Parathyroid adenoma (tissue), 2 donors: ENCODE measurements at regions not wholly inside any gene's neighbourhood (a gene's known extent, or its start where the extent isn't known, plus 50 kb on each side); places are given as distances from the start of the nearest gene placed in this dataset.

ENCODE experiments used
- H2AFZ ChIP-seq: fragments of 300-600 bp; sonication (generic); one replicate; pipeline ENCODE4 v1.7.0; 2017; ENCODE audit warnings: antibody characterized with exemption, mild to moderate bottlenecking
- H3K27ac ChIP-seq: fragments of 300-600 bp; sonication (generic); one replicate; pipeline ENCODE4 v1.7.0; 2017
- H3K27me3 ChIP-seq: fragments of 300-600 bp; sonication (generic); one replicate; pipeline ENCODE4 v1.7.0; 2017; ENCODE audit warnings: low read length; ENCODE audit not compliant: control insufficient read depth, insufficient read depth
- H3K36me3 ChIP-seq: fragments of 300-600 bp; sonication (generic); one replicate; pipeline ENCODE4 v1.7.0; 2017; ENCODE audit warnings: low read length; ENCODE audit not compliant: control insufficient read depth, insufficient read depth
- H3K4me1 ChIP-seq: fragments of 300-600 bp; sonication (generic); one replicate; pipeline ENCODE4 v1.7.0; 2017; ENCODE audit warnings: control low read depth
- H3K4me2 ChIP-seq: fragments of 300-600 bp; sonication (generic); one replicate; pipeline ENCODE4 v1.7.0; 2017; ENCODE audit warnings: low read length
- H3K4me3 ChIP-seq: fragments of 300-600 bp; sonication (generic); one replicate; pipeline ENCODE4 v1.7.0; 2017; ENCODE audit warnings: low read depth, low read length
- H3K79me2 ChIP-seq: fragments of 300-600 bp; sonication (generic); one replicate; pipeline ENCODE4 v1.7.0; 2017; ENCODE audit warnings: control low read depth
- H3K9ac ChIP-seq: fragments of 300-600 bp; sonication (generic); one replicate; pipeline ENCODE4 v1.7.0; 2017; ENCODE audit warnings: mild to moderate bottlenecking
- H3K9me3 ChIP-seq: fragments of 300-600 bp; sonication (generic); one replicate; pipeline ENCODE4 v1.7.0; 2017; ENCODE audit warnings: low read length; ENCODE audit not compliant: control insufficient read depth
- CTCF ChIP-seq: fragments of 300-600 bp; sonication (generic); IDR thresholded peaks from one replicate; pipeline ENCODE4 v1.7.0; 2017; ENCODE audit warnings: antibody characterized with exemption, mild to moderate bottlenecking
- donor health status: primary hyperparathyroidism.

- Histone ChIP-seq H3K4me2 (no peak overlapping the region), H3K27ac (no peak overlapping the region), H3K9me3 (no peaks in the 10 kb centered on the region), H3K79me2 (no peaks in the 10 kb centered on the region), H2AFZ (no peak overlapping the region), H3K4me1 (peaks cover 12% of the 10 kb centered on the region), H3K36me3 (no peaks in the 10 kb centered on the region), H3K4me3 (no peak overlapping the region), H3K27me3 (no peaks in the 10 kb centered on the region), H3K9ac (no peak overlapping the region)
- no peak for TF ChIP-seq CTCF
Measured at GRCh38 chr1:234973426-234974250, 155.0 kb downstream of the TOMM20 start.

DNA sequence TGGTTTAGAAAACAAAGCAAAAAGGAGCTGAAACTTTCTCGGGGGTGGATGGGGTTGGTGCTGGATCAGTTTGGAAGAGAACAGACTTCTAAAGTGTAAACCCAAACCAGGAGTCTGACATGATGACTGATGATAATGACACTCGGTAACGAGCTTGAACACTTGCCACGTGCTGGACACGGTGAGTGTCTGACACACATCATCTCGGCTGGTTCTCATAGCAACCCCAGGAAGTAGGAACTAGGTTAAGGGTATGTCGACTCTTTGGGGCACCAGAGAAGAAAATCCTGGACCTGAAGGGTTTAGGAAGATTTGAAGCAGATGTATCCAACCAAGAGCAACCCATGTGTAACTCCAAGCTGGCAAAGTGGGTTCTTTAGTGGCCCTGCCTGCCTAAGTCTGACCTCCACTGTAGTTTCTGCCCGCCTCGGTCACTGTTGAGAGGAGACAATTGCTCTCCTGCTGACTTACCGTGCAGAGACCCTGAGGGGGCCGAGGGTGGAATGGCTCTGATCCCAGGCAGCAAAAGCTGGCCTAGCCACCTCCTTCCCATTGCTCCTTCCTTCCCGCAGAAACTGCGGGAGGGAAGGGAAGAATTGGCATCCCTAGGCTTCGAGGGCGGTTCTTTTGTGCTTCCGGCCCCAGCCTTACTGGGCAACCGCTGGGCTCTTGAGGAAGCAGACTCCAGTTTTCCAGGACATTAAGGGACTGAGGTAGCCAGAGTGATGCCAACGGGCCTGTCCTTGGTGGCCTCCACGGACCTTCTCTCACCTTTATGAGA, 156.0 kb downstream of the TOMM20 start:
- H3K27me3 ChIP-seq: no peaks in the 10 kb centered on the region
- no peak overlapping the region for H2AFZ ChIP-seq
- no peaks in the 10 kb centered on the region for H3K36me3 ChIP-seq
- no peaks in the 10 kb centered on the region for H3K9me3 ChIP-seq
- H3K4me1 ChIP-seq: peaks cover 12% of the 10 kb centered on the region
- H3K4me3 ChIP-seq: no peak overlapping the region
- H3K9ac ChIP-seq: no peak overlapping the region
- no peak overlapping the region for H3K4me2 ChIP-seq
- no peaks in the 10 kb centered on the region for H3K79me2 ChIP-seq
- TF ChIP-seq CTCF: no peak
- no peak overlapping the region for H3K27ac ChIP-seq

DNA sequence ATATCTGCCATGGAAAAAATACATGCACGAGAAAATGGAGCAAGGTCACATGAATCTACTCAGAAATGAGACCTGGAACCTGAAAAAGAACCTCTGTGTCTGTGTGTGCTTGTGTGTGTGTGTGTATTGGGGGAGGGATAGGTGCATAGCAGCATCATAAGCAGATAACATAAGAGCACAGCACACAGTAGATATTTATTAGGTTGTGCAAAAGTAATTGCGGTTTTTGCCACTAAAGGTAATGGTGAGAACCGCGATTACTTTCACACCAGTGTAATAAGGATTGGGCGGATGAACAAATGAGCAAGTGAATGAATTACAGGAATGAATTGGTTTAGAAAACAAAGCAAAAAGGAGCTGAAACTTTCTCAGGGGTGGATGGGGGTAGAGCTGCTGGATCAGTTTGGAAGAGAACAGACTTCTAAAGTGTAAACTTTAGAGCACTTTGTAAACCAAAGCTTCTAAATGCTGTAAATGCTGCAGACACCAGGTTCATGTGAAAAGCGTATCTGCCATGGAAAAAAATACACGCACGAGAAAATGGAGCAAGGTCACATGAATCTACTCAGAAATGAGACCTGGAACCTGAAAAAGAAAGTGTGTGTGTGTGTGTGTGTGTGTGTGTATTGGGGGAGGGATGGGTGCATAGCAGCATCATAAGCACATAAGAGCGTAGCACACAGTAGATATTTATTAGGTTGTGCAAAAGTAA, 156.9 kb downstream of the TOMM20 start:
- Histone ChIP-seq H3K27me3 (no peaks in the 10 kb centered on the region), H3K27ac (peak overlapping the region; percentile 41), H3K9ac (no peak overlapping the region), H3K9me3 (no peaks in the 10 kb centered on the region), H2AFZ (no peak overlapping the region), H3K79me2 (no peaks in the 10 kb centered on the region), H3K36me3 (no peaks in the 10 kb centered on the region), H3K4me3 (no peak overlapping the region), H3K4me1 (peaks cover 12% of the 10 kb centered on the region), H3K4me2 (no peak overlapping the region)
- TF ChIP-seq CTCF: no peak

GRCh38 chr1:234970731-234971476, 157.7 kb downstream of the TOMM20 start:
- Histone ChIP-seq H3K9ac (no peak overlapping the region), H3K27ac (peak overlapping the region; percentile 41), H3K79me2 (no peaks in the 10 kb centered on the region), H3K4me1 (peaks cover 12% of the 10 kb centered on the region), H3K27me3 (no peaks in the 10 kb centered on the region), H3K9me3 (no peaks in the 10 kb centered on the region), H3K4me2 (peak overlapping the region; percentile 3), H3K4me3 (no peak overlapping the region), H2AFZ (peak overlapping the region; percentile 50), H3K36me3 (no peaks in the 10 kb centered on the region)
- TF ChIP-seq CTCF: no peak
